Activated CD8-positive, alpha-beta memory T cell treated with anti-CD3 and anti-CD28 coated beads for 1 hour (primary cell): ENCODE measurements at regions not wholly inside any gene's neighbourhood (a gene's known extent, or its start where the extent isn't known, plus 50 kb on each side); places are given as distances from the start of the nearest gene placed in this dataset.

Experiments
- DNase-seq, 2 donors: peaks; one replicate each; pipeline ENCODE4 v3.0.0-alpha.2; 2020; ENCODE audit warnings: low read depth in 1 of 2; ENCODE audit errors: extremely low read depth in 1 of 2

DNA sequence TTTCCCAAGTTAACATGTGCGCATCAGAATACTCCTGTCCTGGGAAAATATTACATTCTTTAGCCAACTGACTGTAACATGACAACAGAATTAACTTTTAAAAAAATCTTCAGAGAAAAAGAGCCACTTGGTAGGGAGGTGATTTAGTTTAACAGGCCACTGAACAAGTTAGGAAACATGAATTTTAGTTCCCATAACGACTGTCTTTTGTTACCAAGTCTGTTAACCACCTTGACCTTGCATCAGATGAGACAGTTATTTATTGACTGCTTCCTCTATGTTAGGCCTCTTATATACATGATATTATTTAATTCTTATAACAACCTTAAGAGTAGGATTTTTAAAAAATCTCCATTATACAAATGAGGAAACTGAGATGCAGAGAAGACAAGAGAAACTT, 268.6 kb downstream of the NDFIP2 start:
- DNase-seq, result no peak

GRCh38 chr13:79745081-79745480, 264.1 kb downstream of the NDFIP2 start:
- DNase-seq, result no peak

- DNase-seq, result no peak
These were observed 262.0 kb downstream of the NDFIP2 start for GRCh38 chr13:79742923-79743322.

GRCh38 chr13:79740991-79741390, 260.0 kb downstream of the NDFIP2 start:
- no peak for DNase-seq

DNA sequence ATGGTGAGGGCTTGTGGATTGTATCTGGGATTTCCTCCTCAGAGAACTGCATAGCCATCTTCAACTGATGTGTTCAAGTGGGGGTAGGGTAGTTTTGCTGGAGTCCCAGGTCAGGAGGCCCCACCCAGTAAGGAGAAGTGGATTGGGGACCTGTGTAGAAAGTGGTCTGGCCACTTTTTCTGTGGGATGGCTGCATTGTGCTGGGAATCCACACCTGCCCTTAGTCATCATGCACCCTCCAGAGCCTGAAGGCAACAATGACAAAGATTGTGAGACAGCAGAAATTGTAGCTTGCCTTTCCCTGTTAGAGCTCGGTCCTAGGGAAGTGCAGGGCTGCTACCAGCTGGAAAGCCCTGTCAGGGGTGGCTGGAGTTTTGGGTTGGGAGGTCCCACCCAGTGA, 255.4 kb downstream of the NDFIP2 start:
- DNase-seq, result no peak

- no peak for DNase-seq
These were observed 254.3 kb downstream of the NDFIP2 start for GRCh38 chr13:79735228-79735627.

GRCh38 chr13:79727086-79727485, 246.1 kb downstream of the NDFIP2 start:
- no peak for DNase-seq

- no peak for DNase-seq
These were observed 244.9 kb downstream of the NDFIP2 start for GRCh38 chr13:79725841-79726240.

- no peak for DNase-seq
These were observed 243.6 kb downstream of the NDFIP2 start for GRCh38 chr13:79724348-79725103.

GRCh38 chr13:79723519-79724024, 242.6 kb downstream of the NDFIP2 start:
- DNase-seq, result no peak

GRCh38 chr13:79722885-79723445, 242.0 kb downstream of the NDFIP2 start:
- DNase-seq, result no peak

DNA sequence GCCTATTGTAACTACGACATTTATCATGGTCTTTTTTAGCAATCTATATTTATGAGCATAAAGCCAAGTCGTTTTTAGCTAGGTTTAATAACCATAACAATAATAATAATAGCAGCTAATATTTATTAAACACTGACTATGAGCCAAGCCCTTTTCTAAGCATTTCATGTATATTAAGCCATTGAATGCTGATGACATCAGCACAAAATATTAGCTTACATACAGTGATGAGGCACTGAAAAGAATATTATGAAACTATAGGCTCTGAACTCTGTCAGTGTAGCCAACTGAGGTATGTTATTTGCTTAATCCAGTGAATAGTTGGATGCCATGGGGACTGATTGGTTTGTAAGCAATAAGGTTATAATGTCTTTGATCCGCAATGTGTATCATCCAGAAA, 235.2 kb downstream of the NDFIP2 start:
- no peak for DNase-seq

DNA sequence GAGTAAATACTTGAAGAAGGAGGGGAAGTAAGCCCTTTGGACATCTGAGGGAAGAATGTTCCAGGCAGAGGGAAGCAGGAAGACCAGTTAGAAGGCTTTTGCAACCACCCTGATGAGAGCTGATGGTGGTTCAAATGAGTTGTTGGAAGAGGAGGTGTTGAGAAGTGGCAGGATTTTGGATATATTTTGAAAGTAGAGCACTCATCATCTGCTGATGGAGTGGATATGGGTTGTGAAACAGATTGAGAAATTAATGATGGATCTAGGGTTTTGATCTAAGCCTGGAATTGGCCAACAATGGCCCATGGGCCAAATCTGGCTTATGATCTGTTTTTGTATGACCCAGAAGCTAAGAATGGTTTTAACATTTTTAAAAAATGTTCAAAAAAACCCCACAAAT, 230.7 kb downstream of the NDFIP2 start:
- DNase-seq, result no peak

DNA sequence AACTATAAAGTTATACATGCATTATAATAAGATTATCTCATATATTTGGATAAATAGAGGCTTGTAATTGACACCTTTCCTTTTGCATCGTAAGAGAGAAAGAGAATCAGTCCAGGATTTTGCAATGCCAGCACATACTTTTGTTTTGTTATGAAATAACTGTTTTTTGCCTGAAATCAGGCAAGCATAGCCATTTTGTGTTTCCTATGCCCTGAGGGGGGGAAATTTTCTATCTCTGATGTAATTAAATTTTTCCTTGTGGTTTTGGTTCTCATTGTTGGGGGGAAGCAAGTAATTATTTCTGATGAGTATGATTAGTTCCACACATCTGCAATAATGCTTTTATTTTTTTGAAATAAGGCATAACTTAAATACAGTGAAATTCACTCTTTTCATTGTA, 229.4 kb downstream of the NDFIP2 start:
- DNase-seq, result no peak

DNA sequence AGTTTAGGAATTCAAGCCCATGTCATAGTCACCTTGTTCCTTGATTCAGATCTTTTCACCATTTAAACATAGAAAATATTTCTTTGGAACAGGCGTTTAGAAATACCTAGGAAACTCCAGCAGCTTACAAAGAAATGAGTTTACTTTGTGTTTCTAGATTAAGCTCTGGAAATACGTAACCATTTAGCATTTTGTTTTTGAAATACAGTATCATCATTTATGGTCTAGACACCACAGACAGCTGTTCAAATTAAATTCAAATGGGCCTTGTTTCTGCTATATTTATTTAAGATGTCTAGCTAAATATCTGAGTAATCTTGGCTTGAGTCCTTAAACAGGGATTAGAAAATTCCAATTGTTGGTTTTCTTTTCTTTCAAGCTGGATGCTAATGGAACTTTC, 228.5 kb downstream of the NDFIP2 start:
- DNase-seq, result no peak

GRCh38 chr13:79703772-79704171, 222.8 kb downstream of the NDFIP2 start:
- no peak for DNase-seq

DNA sequence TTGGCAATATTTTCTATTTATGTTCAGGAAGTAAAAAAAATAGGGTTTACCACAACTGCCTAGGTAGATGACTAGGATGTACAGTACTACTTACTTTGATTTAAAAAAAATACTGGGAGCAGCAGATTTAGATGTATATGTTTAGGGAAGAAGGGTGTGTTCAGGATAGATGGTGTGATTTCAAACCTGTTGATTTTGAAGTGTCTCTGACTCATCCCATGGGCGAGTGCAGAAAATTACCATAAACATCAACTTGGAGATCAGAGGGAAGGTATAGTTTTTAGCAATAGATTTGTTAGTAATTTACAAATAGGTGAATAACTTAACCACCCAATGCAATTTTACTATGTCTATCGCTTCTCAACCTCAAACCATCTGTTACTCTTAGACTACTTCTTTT, 214.8 kb downstream of the NDFIP2 start:
- no peak for DNase-seq

- no peak for DNase-seq
These were observed 211.9 kb downstream of the NDFIP2 start for GRCh38 chr13:79692846-79693245.

DNA sequence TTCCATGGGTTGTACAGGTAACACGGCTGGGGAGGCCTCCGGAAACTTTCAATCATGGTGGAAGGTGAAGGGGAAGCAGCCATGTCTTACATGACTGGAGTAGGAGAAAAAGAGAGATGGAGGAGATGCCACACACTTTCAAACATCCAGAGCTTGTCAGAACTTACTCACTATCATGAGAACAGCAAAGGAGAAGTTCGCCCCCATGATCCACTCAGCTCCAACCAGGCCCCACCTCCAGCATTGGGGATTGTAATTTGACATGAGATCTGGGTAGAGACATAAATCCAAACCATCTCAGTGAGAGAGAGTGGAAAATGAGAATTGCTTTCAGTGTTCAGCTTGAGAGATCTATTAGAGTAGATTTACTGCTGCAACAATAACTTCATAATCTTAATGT, 210.9 kb downstream of the NDFIP2 start:
- DNase-seq, result no peak

GRCh38 chr13:79688741-79689140, 207.8 kb downstream of the NDFIP2 start:
- no peak for DNase-seq

GRCh38 chr13:79686441-79686840, 205.5 kb downstream of the NDFIP2 start:
- DNase-seq, result no peak

DNA sequence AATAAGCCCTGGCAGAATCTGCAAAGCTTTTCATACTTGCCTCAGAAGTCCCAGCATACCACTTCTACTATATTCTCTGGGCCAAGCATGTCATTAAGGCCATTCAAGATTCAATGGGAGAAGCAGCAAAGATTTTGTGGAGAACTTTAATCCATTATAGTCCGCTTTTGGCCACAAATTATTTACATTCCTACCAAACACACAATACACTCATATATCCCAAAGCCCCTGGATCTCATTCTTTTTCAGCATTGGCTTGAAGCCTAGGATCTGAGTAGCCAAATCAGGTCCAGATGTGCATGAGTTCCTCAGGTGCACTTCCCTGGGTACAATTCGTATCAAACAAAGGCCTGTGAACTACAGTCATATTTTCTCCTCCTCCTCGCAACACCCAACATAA, 203.4 kb downstream of the NDFIP2 start:
- DNase-seq, result no peak

DNA sequence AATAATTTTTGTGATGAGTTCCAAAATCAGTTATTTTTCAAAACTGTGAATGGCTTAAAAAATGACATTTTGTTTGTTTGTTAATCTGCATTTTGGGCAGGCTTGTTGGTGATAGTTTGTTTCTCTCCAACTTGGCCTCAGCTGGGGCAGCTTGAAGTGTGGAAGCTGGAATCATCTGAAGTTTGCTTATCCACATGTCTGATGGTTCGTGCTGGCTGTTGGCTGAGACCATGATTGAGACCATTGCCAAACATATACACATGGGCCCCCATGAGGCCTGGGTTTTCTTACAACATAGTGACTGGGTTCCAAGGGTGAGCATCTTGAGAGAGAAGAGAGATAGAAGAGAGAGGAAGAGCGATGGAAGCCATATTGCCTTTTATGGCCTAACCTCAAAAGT, 201.2 kb downstream of the NDFIP2 start:
- DNase-seq, result no peak
